H9 (cell line): ENCODE measurements at regions not wholly inside any gene's neighbourhood (a gene's known extent, or its start where the extent isn't known, plus 50 kb on each side); places are given as distances from the start of the nearest gene placed in this dataset.

Experiments used
- DNase-seq: peaks from one replicate; pipeline ENCODE4 v3.0.0-alpha.2; 2017
- H2AFZ ChIP-seq: one replicate; pipeline ENCODE4 v1.6.1; 2013; ENCODE audit warnings: mild to moderate bottlenecking, low read length, control low read depth, moderate library complexity
- H2AK5ac ChIP-seq: 2 replicates; pipeline ENCODE4 v1.6.1; 2013; ENCODE audit warnings: low read length, control low read depth, mixed read lengths; ENCODE audit not compliant: insufficient read length
- H2BK120ac ChIP-seq: one replicate; pipeline ENCODE4 v1.6.1; 2013; ENCODE audit warnings: low read depth, mild to moderate bottlenecking, low read length, control low read depth, inconsistent platforms; ENCODE audit not compliant: poor library complexity, severe bottlenecking
- H2BK12ac ChIP-seq: 2 replicates; pipeline ENCODE4 v1.6.1; 2013; ENCODE audit warnings: low read length, control low read depth, mixed read lengths, low read depth; ENCODE audit not compliant: insufficient read length
- H2BK15ac ChIP-seq: 2 replicates; pipeline ENCODE4 v1.6.1; 2013; ENCODE audit warnings: low read depth, low read length, control low read depth
- H2BK20ac ChIP-seq: one replicate; pipeline ENCODE4 v1.6.1; 2013; ENCODE audit warnings: low read depth, mild to moderate bottlenecking, low read length, control low read depth, inconsistent platforms; ENCODE audit not compliant: poor library complexity, severe bottlenecking
- H2BK5ac ChIP-seq: 2 replicates; pipeline ENCODE4 v1.6.1; 2013; ENCODE audit warnings: low read length, control low read depth, mixed read lengths; ENCODE audit not compliant: insufficient read length
- H3K14ac ChIP-seq: 2 replicates; pipeline ENCODE4 v1.6.1; 2013; ENCODE audit warnings: low read length, control low read depth; ENCODE audit not compliant: insufficient read depth
- H3K18ac ChIP-seq: 2 replicates; pipeline ENCODE4 v1.6.1; 2013; ENCODE audit warnings: low read depth, mild to moderate bottlenecking, mixed read lengths, low read length, control low read depth; ENCODE audit not compliant: insufficient read length
- H3K23ac ChIP-seq: 2 replicates; pipeline ENCODE4 v1.6.1; 2013; ENCODE audit warnings: low read length, control low read depth, mixed read lengths, low read depth; ENCODE audit not compliant: insufficient read length
- H3K23me2 ChIP-seq: 2 replicates; pipeline ENCODE4 v1.6.1; 2013; ENCODE audit warnings: low read depth, mild to moderate bottlenecking, mixed read lengths, low read length, control low read depth; ENCODE audit not compliant: insufficient read length, poor library complexity, severe bottlenecking
- H3K27ac ChIP-seq: 2 replicates; pipeline ENCODE4 v1.5.1; 2013; ENCODE audit warnings: low read length, control low read depth, mixed read lengths, low read depth; ENCODE audit not compliant: insufficient read length
- H3K27me3 ChIP-seq: 2 replicates; pipeline ENCODE4 v1.6.1; 2013; ENCODE audit warnings: low read length, control low read depth, inconsistent platforms; ENCODE audit not compliant: insufficient read depth
- H3K4ac ChIP-seq: 2 replicates; pipeline ENCODE4 v1.6.1; 2013; ENCODE audit warnings: low read depth, mild to moderate bottlenecking, control low read depth, inconsistent platforms, low read length, moderate library complexity
- H3K4me1 ChIP-seq: 2 replicates; pipeline ENCODE4 v1.6.1; 2013; ENCODE audit warnings: low read length, control low read depth, inconsistent platforms; ENCODE audit not compliant: insufficient read depth
- H3K4me2 ChIP-seq: 2 replicates; pipeline ENCODE4 v1.6.1; 2013; ENCODE audit warnings: low read length, control low read depth, mixed read lengths; ENCODE audit not compliant: insufficient read length, insufficient read depth
- H3K56ac ChIP-seq: 2 replicates; pipeline ENCODE4 v1.6.1; 2013; ENCODE audit warnings: low read depth, mild to moderate bottlenecking, mixed read lengths, low read length, control low read depth; ENCODE audit not compliant: insufficient read length
- H3K79me1 ChIP-seq: 2 replicates; pipeline ENCODE4 v1.6.1; 2013; ENCODE audit warnings: low read depth, mild to moderate bottlenecking, moderate library complexity, low read length, control low read depth, inconsistent platforms; ENCODE audit not compliant: insufficient read depth, poor library complexity, severe bottlenecking
- H3K79me2 ChIP-seq: 2 replicates; pipeline ENCODE4 v1.6.1; 2013; ENCODE audit warnings: low read length, control low read depth, inconsistent platforms; ENCODE audit not compliant: insufficient read depth
- H3K9ac ChIP-seq: 2 replicates; pipeline ENCODE4 v1.6.1; 2013; ENCODE audit warnings: low read length, control low read depth, mixed read lengths; ENCODE audit not compliant: insufficient read length; ENCODE audit errors: extremely low read depth
- H3K9me3 ChIP-seq: one replicate; pipeline ENCODE4 v1.6.1; 2013; ENCODE audit warnings: low read depth, low read length, inconsistent platforms; ENCODE audit not compliant: control insufficient read depth
- H3T11ph ChIP-seq: one replicate; pipeline ENCODE4 v1.6.1; 2013; ENCODE audit warnings: mild to moderate bottlenecking, low read length, control low read depth, inconsistent platforms
- H4K20me1 ChIP-seq: one replicate; pipeline ENCODE4 v1.6.1; 2013; ENCODE audit not compliant: control insufficient read depth, insufficient read length, insufficient read depth
- H4K5ac ChIP-seq: 2 replicates; pipeline ENCODE4 v1.6.1; 2013; ENCODE audit warnings: low read depth, mild to moderate bottlenecking, mixed read lengths, low read length, control low read depth; ENCODE audit not compliant: insufficient read length
- H4K8ac ChIP-seq: replicated peaks from 2 replicates; pipeline ENCODE4 v1.6.1; 2013; ENCODE audit warnings: low read length, control low read depth, mixed read lengths, low read depth; ENCODE audit not compliant: insufficient read length
- H4K91ac ChIP-seq: 2 replicates; pipeline ENCODE4 v1.6.1; 2013; ENCODE audit warnings: low read depth, mild to moderate bottlenecking, moderate library complexity, mixed read lengths, low read length, control low read depth; ENCODE audit not compliant: insufficient read length
- H3K27ac Mint-ChIP-seq, 3 experiments: 2 replicates in 2 of 3; 3 replicates in 1 of 3; pipeline ENCODE4 v1.8.0; 2020 to 2021; ENCODE audit warnings: mixed read lengths in 3 of 3, mild to moderate bottlenecking in 1 of 3, moderate library complexity in 1 of 3
- H3K27me3 Mint-ChIP-seq: 2 replicates; pipeline ENCODE4 v1.8.0; 2021; ENCODE audit warnings: low read depth, mild to moderate bottlenecking, moderate library complexity, mixed read lengths
- H3K36me3 Mint-ChIP-seq, 3 experiments: 2 replicates in 2 of 3; 3 replicates in 1 of 3; pipeline ENCODE4 v1.8.0; 2020 to 2021; ENCODE audit warnings: low read depth in 3 of 3, mixed read lengths in 3 of 3; ENCODE audit not compliant: insufficient read depth in 1 of 3
- H3K4me1 Mint-ChIP-seq, 2 experiments: 2 replicates each; pipeline ENCODE4 v1.8.0; 2020; ENCODE audit warnings: mixed read lengths in 2 of 2
- H3K4me3 Mint-ChIP-seq, 2 experiments: 2 replicates in 1 of 2; 3 replicates in 1 of 2; pipeline ENCODE4 v1.8.0; 2020 to 2021; ENCODE audit warnings: mild to moderate bottlenecking in 2 of 2, mixed read lengths in 2 of 2, moderate library complexity in 1 of 2
- H3K9me3 Mint-ChIP-seq, 2 experiments: 2 replicates in 1 of 2; 3 replicates in 1 of 2; pipeline ENCODE4 v1.8.0; 2020; ENCODE audit warnings: mild to moderate bottlenecking in 2 of 2, mixed read lengths in 2 of 2, moderate library complexity in 1 of 2
- CTCF ChIP-seq: fragments of 200-600 bp; sonication (generic); conservative IDR thresholded peaks from 3 replicates; pipeline ENCODE4 v1.8.0; 2021; ENCODE audit warnings: antibody characterized with exemption, mild to moderate bottlenecking
- WGBS: extraction: QIAGEN DNeasy Blood & Tissue Kit; methylation state at CpG from one replicate; pipeline ENCODE4 v1.1.7; 2013; ENCODE audit warnings: missing lambda C conversion rate, low lambda C conversion rate, mixed read lengths; ENCODE audit not compliant: insufficient read length; ENCODE audit errors: extremely low coverage; 5-methylcytosine and 5-hydroxymethylcytosine counted together

GRCh38 chr16:79347277-79347676 is 253.3 kb downstream of the MAF start:
- Mint-ChIP-seq H3K4me1 (peaks cover 34 to 36% of the 10 kb centered on the region in 2 experiments), H3K27ac (peak overlapping the region in 1 of 3 experiments; percentile 48; a peak in 2 of 7 replicates), H3K9me3 (no peaks in the 10 kb centered on the region; a peak in 1 of 5 replicates), H3K4me3 (no peak overlapping the region; a peak in 1 of 5 replicates), H3K27me3 (no peaks in the 10 kb centered on the region; the same call in none of the 2 replicates), H3K36me3 (no peaks in the 10 kb centered on the region)
- no peaks in the 10 kb centered on the region for H3K23me2 ChIP-seq
- H3K4ac ChIP-seq = no peak overlapping the region
- peak; percentile 29 for DNase-seq
- H3K14ac ChIP-seq = peak overlapping the region; percentile 24; the same call in 1 of the 2 replicates
- no peak overlapping the region for H3K27ac ChIP-seq
- H4K20me1 ChIP-seq = no peaks in the 10 kb centered on the region
- no peaks in the 10 kb centered on the region for H3K27me3 ChIP-seq
- H3T11ph ChIP-seq = no peak overlapping the region
- no peak overlapping the region for H3K23ac ChIP-seq
- H4K5ac ChIP-seq = no peak overlapping the region
- no peaks in the 10 kb centered on the region for H3K9me3 ChIP-seq
- no peak overlapping the region for H3K18ac ChIP-seq
- no peaks in the 10 kb centered on the region for H3K79me1 ChIP-seq
- no peak overlapping the region for H2BK12ac ChIP-seq
- H3K56ac ChIP-seq = no peak overlapping the region
- H2BK15ac ChIP-seq = no peak overlapping the region
- WGBS = no CpG with 5 or more reads among the region's 19 CpGs
- no peak overlapping the region for H2BK5ac ChIP-seq
- no peaks in the 10 kb centered on the region for H3K79me2 ChIP-seq
- H3K4me2 ChIP-seq = no peak overlapping the region
- H2AFZ ChIP-seq = no peak overlapping the region
- no peak for TF ChIP-seq CTCF
- no peak overlapping the region for H4K8ac ChIP-seq
- H2BK20ac ChIP-seq = no peak overlapping the region
- peaks cover 8% of the 10 kb centered on the region for H3K4me1 ChIP-seq
- no peak overlapping the region for H3K9ac ChIP-seq
- no peak overlapping the region for H4K91ac ChIP-seq
- no peak overlapping the region for H2BK120ac ChIP-seq
- H2AK5ac ChIP-seq = no peak overlapping the region
